ENCODE measurements at regions not wholly inside any gene's neighbourhood (a gene's known extent, or its start where the extent isn't known, plus 50 kb on each side); places are given as distances from the start of the nearest gene placed in this dataset.

DNA sequence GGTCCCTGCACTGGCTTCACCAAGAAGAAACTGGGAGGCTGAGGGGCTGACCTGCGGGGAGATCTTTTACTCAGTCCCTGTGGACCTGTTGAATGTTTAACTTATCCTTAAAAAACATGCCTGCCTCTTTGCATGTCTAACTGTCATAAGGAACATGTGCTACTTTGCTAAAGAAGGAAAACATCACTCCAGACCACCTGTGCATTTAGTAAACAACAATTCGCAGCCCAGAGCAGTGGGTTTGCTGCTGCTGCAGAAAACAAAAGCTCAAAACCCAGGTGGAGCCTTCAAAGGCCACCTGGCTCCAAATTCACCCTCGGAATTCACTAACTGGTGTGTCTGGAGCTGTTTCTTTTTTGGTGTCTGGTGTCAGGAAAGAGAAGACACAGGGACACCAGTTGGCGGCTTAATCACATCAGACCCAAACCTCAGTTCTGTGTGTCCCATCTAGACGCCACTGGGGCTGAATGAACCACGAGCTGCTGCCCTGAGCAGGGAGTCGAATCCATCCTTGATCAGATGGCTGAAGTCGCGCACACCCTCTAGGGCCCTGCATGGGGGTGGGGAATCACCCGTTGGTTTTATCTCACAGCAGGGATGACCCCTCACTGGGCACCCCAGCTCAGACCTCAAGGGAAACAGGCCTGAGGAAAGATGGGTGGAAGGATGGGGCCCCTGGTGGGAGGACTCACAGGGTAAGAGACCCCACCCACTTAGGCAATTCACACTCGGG, 344.3 kb downstream of the PREX1 start:
- H3K27me3 ChIP-seq, result no peaks in the 10 kb centered on the region
- no peak for ATAC-seq

DNA sequence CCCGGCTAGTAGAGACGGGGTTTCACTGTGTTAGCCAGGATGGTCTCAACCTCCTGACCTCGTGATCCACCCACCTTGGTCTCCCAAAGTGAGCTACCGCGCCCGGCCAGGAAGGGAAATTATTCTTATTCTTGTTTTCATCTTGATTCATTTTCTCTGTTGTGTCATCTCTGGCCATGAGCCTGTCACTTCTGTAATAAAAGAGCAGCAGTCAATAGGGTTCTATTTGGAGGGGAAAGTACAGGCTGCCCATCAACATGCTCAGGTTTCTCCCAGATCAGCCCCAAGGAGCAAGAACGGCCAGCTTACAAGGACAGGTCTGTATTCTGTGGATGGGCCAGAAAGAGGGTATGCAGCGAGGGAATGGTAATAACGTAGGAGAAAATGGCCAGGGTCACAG, 345.0 kb downstream of the PREX1 start:
- TF ChIP-seq POLR2A (IDR thresholded peaks at IDR 0.05), result no peak
- TF ChIP-seq, protein P1, sequence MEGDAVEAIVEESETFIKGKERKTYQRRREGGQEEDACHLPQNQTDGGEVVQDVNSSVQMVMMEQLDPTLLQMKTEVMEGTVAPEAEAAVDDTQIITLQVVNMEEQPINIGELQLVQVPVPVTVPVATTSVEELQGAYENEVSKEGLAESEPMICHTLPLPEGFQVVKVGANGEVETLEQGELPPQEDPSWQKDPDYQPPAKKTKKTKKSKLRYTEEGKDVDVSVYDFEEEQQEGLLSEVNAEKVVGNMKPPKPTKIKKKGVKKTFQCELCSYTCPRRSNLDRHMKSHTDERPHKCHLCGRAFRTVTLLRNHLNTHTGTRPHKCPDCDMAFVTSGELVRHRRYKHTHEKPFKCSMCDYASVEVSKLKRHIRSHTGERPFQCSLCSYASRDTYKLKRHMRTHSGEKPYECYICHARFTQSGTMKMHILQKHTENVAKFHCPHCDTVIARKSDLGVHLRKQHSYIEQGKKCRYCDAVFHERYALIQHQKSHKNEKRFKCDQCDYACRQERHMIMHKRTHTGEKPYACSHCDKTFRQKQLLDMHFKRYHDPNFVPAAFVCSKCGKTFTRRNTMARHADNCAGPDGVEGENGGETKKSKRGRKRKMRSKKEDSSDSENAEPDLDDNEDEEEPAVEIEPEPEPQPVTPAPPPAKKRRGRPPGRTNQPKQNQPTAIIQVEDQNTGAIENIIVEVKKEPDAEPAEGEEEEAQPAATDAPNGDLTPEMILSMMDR (IDR thresholded peaks at IDR 0.05), result no peak
- Histone ChIP-seq H3K27ac (no peak overlapping the region), H3K4me1 (no peaks in the 10 kb centered on the region), H3K36me3 (replicated peaks in 1 of 2; ENCODE audit: insufficient read depth in 1 of 2, low read depth in 2 of 2) (no peaks in the 10 kb centered on the region), H3K27me3 (no peaks in the 10 kb centered on the region), H3K4me3 (no peak overlapping the region), H3K9me3 (no peaks in the 10 kb centered on the region)
- ATAC-seq (no peak), DNase-seq (no peak)
- intact Hi-C loops (cut with DNase I), result no loop called here
- 56 to 60% methylated on average over 9 of the region's 9 CpGs for WGBS, 2 donors

More for the DNA sequence above, 344.3 kb downstream of the PREX1 start:
- H3K4me3 ChIP-seq, result no peak overlapping the region
- 42 to 45% methylated on average over 5 to 11 of the region's 11 CpGs for WGBS, 2 donors
- H3K4me1 ChIP-seq, result no peaks in the 10 kb centered on the region
- H3K9me3 ChIP-seq, result no peaks in the 10 kb centered on the region
- TF ChIP-seq, protein P1 (IDR thresholded peaks at IDR 0.05), result no peak
- no peak for TF ChIP-seq POLR2A (IDR thresholded peaks at IDR 0.05)
- DNase-seq, result no peak
- intact Hi-C loops (cut with DNase I), result no loop called here
- no peaks in the 10 kb centered on the region for H3K36me3 ChIP-seq (replicated peaks in 1 of 2; ENCODE audit: insufficient read depth in 1 of 2, low read depth in 2 of 2)
- no peak overlapping the region for H3K27ac ChIP-seq

DNA sequence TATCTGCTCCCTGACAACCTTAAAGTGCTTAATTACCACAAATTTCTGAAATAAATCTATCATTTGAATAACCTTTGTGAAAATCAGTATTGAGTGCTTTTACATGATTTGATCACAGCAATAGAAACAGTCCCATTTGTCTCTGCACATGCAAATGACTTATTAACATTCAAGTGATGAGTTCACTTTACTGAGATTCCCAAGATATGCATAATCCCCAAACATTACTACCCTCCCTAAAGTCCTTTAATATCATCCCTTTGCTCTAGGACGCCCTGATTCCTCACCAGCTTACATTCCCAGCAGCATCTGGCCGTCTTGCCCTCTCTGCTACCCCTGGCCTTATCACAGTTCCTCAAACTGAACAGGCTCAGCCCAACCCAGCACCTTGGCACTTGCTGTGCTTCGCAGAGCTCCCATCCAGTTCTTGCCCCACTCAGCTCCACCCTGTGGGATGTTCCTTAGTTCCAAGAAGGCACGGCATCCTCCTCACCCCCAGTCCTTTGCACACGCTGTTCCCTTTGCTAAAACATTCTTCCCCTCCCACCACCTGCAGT, 347.5 kb downstream of the PREX1 start:
- Histone ChIP-seq H3K36me3 (replicated peaks in 1 of 2; ENCODE audit: insufficient read depth in 1 of 2, low read depth in 2 of 2) (no peaks in the 10 kb centered on the region), H3K4me3 (no peak overlapping the region), H3K27ac (no peak overlapping the region), H3K27me3 (no peaks in the 10 kb centered on the region), H3K4me1 (no peaks in the 10 kb centered on the region), H3K9me3 (no peaks in the 10 kb centered on the region)
- no peak for TF ChIP-seq POLR2A (IDR thresholded peaks at IDR 0.05)
- TF ChIP-seq, protein P1 (IDR thresholded peaks at IDR 0.05), result no peak
- 40 to 50% methylated on average over 5 of the region's 5 CpGs for WGBS, 2 donors
- DNase-seq (no peak), ATAC-seq (no peak)
- intact Hi-C loops (cut with DNase I), result no loop called here

DNA sequence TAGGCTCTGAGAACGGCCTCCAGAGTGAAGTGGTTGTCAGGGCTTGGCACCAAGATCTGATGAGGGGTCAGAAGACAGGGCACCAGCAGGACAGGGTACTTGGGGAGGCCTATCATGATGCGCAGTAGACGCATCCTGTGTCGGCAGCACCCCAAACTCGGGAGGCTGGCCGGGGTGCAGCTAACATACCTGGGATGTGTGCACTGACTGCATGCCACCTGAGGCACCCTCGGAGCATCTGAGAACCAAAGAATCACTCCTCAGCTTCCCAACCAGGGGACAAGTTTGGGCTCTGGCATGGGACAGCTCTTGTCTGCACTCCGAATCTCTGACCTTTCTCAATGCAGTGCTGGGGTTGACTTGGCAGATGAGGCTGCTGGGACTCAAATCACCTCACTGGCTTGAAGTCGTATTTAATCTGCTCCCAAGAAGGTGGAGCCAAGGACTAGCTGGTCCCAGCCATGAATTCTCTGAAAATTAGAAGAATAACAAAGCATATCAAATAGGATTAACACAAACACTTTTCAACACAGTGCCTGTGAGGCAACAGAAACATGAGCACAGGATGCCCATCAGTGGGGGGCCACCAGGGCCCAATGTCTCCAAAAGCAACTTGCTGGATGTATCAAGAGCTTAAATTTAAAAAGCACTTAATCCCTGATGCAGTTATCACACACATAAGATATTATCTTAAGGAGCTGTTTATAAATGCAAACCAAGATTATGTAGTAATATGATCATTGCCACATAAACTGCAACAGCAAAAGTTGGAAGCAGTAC, 348.8 kb downstream of the PREX1 start:
- H3K27ac ChIP-seq, result no peak overlapping the region
- H3K9me3 ChIP-seq, result no peaks in the 10 kb centered on the region
- DNase-seq (no peak), ATAC-seq (no peak)
- H3K36me3 ChIP-seq (replicated peaks in 1 of 2; ENCODE audit: insufficient read depth in 1 of 2, low read depth in 2 of 2), result no peaks in the 10 kb centered on the region
- no peak overlapping the region for H3K4me3 ChIP-seq
- H3K4me1 ChIP-seq, result no peaks in the 10 kb centered on the region
- TF ChIP-seq, protein P1 (IDR thresholded peaks at IDR 0.05), result no peak
- no peak for TF ChIP-seq POLR2A (IDR thresholded peaks at IDR 0.05)
- WGBS, 2 donors, result 53 to 72% methylated on average over 5 to 9 of the region's 9 CpGs
- H3K27me3 ChIP-seq, result no peaks in the 10 kb centered on the region
- intact Hi-C loops (cut with DNase I), result no loop called here

All from body of pancreas (tissue), 4 donors.